Thyroid gland (tissue), 4 donors: ENCODE measurements at regions not wholly inside any gene's neighbourhood (a gene's known extent, or its start where the extent isn't known, plus 50 kb on each side); places are given as distances from the start of the nearest gene placed in this dataset.

ENCODE experiments used
- CTCF ChIP-seq, 6 experiments: fragments of 200-600 bp in 3 of 6; fragments of 450-650 bp in 3 of 6; sonication (generic) in 3 of 6; IDR thresholded peaks; one replicate each; pipeline ENCODE4 v1.5.1; 2016 to 2019; ENCODE audit warnings: antibody characterized with exemption in 6 of 6, mild to moderate bottlenecking in 2 of 6, inconsistent platforms in 1 of 6, moderate library complexity in 1 of 6
- POLR2A ChIP-seq, 2 donors: fragments of 450-650 bp; IDR thresholded peaks; one replicate each; pipeline ENCODE4 v1.6.1; 2017; ENCODE audit warnings: antibody characterized with exemption in 2 of 2, mild to moderate bottlenecking in 2 of 2, moderate library complexity in 1 of 2

DNA sequence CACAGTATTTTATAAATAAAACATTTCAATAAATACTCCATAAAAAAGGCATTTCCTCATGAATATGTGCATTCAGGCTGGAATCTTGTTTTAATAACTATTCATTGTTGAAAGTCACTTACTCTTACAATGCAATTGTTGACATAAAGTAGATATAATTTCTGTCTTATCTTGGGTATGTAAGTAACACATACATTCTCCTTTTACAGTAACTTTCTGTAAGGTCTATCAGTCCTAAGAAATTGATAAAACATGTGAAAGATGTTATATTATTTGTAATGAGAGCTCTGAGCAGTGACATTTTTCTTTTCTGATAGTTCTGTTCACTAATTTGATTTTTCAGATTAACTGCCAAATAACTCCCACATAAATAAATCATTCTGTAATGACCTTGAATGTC, 1249.2 kb downstream of the STIM2 start:
- TF ChIP-seq CTCF (IDR thresholded peaks at IDR 0.05) = no peak
- no peak for TF ChIP-seq POLR2A (IDR thresholded peaks at IDR 0.05)
